Thyroid gland (tissue), 4 donors: ENCODE measurements at regions not wholly inside any gene's neighbourhood (a gene's known extent, or its start where the extent isn't known, plus 50 kb on each side); places are given as distances from the start of the nearest gene placed in this dataset.

Source experiments
- CTCF ChIP-seq, 6 experiments: fragments of 200-600 bp in 3 of 6; fragments of 450-650 bp in 3 of 6; sonication (generic) in 3 of 6; IDR thresholded peaks; one replicate each; pipeline ENCODE4 v1.5.1; 2016 to 2019; ENCODE audit warnings: antibody characterized with exemption in 6 of 6, mild to moderate bottlenecking in 2 of 6, inconsistent platforms in 1 of 6, moderate library complexity in 1 of 6
- POLR2A ChIP-seq, 2 donors: fragments of 450-650 bp; IDR thresholded peaks; one replicate each; pipeline ENCODE4 v1.6.1; 2017; ENCODE audit warnings: antibody characterized with exemption in 2 of 2, mild to moderate bottlenecking in 2 of 2, moderate library complexity in 1 of 2

GRCh38 chr15:57883701-57884100 lies 177.2 kb downstream of the POLR2M start:
- no peak for TF ChIP-seq POLR2A (IDR thresholded peaks at IDR 0.05)
- TF ChIP-seq CTCF (IDR thresholded peaks at IDR 0.05) = no peak
